EL (cell line): ENCODE measurements at regions not wholly inside any gene's neighbourhood (a gene's known extent, or its start where the extent isn't known, plus 50 kb on each side); places are given as distances from the start of the nearest gene placed in this dataset.

Experiments used
- DNase-seq: peaks from one replicate; pipeline ENCODE4 v3.0.0-alpha.2; 2016

GRCh38 chr2:63786471-63786870 is 55.2 kb upstream of the UGP2 start:
- DNase-seq: no peak

DNA sequence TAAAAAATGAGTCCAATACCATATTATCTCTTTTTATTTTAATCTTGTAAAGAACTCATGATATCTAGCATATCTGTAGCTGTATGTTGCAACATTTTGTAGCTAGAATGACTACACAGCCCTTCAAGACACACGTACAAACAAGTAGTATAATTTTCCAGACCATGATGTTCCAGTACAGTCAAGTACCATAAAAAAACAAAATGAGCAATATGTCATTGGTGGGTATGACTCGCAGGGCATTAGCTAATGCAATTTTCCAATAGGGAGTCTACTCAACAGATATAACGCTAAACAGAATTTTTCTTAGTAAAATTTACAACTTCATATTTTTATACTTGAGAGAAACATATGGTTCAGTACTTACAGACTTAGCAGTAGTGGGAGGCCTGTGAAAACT is 53.6 kb upstream of the UGP2 start:
- DNase-seq: peak; percentile 62

GRCh38 chr2:63789338-63790020 is 52.2 kb upstream of the UGP2 start:
- DNase-seq: peak; percentile 61

- DNase-seq: peak; percentile 4
Observed at GRCh38 chr2:63790491-63790890, 51.2 kb upstream of the UGP2 start.

GRCh38 chr2:63790906-63791305 is 50.8 kb upstream of the UGP2 start:
- DNase-seq: peak; percentile 92

DNA sequence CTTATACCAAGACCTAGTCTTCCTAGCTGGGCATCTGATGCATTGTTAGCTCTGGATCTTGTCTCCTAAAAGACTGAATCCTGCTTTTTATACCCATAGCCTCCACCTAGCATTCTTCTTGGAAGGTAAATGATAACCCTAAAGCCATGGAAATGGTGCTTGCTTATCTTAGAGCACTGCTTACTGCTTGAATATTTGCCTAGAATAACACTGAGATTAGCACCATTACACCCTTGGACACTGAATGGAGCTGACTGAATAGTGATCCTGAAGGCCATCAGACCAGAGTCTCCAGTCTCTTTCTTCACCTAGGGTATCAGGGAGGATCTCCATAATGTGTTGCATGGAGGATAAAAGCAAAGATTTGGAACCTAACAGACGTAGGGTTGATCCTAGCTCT is 50.3 kb upstream of the UGP2 start:
- DNase-seq: no peak
